ENCODE measurements at regions not wholly inside any gene's neighbourhood (a gene's known extent, or its start where the extent isn't known, plus 50 kb on each side); places are given as distances from the start of the nearest gene placed in this dataset.

DNA sequence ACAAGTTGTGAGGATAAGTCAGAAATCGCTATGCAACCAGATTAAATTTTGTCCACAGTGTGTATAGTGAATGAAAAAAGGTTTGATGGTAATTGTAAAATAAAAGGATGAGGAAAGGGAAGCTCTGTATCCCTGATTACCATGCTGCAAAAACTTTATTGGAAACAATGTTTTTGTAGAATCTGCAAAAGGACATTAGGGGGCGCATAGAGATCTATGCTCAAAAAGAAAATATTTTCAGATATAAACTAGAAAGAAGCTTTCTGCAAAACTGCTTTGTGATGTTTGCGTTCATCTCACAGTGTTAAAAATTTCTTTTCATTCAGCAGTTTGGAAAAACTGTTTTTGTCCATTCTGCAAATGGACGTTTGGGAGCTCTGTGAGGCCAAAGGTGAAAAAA is 390.5 kb downstream of the OR4C45 start:
- Histone ChIP-seq H3K27me3 (no peaks in the 10 kb centered on the region), H3K27ac (no peak overlapping the region), H3K4me1 (no peaks in the 10 kb centered on the region), H3K9me3 (no peaks in the 10 kb centered on the region), H3K36me3 (no peaks in the 10 kb centered on the region), H3K4me3 (no peak overlapping the region)
- in situ Hi-C loops (cut with MboI; ENCODE audit: low sequenced_read_pairs in 4 of 4) = no loop called here
- ATAC-seq = no peak
- intact Hi-C loops (cut with DNase I; ENCODE audit: low total_unique reads) = no loop called here
- TF ChIP-seq, protein P1, sequence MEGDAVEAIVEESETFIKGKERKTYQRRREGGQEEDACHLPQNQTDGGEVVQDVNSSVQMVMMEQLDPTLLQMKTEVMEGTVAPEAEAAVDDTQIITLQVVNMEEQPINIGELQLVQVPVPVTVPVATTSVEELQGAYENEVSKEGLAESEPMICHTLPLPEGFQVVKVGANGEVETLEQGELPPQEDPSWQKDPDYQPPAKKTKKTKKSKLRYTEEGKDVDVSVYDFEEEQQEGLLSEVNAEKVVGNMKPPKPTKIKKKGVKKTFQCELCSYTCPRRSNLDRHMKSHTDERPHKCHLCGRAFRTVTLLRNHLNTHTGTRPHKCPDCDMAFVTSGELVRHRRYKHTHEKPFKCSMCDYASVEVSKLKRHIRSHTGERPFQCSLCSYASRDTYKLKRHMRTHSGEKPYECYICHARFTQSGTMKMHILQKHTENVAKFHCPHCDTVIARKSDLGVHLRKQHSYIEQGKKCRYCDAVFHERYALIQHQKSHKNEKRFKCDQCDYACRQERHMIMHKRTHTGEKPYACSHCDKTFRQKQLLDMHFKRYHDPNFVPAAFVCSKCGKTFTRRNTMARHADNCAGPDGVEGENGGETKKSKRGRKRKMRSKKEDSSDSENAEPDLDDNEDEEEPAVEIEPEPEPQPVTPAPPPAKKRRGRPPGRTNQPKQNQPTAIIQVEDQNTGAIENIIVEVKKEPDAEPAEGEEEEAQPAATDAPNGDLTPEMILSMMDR (IDR thresholded peaks at IDR 0.05 in 4 of 5, conservative IDR thresholded peaks at IDR 0.05 in 1 of 5) = no peak
- no peak for TF ChIP-seq POLR2A (IDR thresholded peaks at IDR 0.05)
- no peak for DNase-seq

Measured in gastrocnemius medialis (tissue), 4 donors.